ENCODE measurements at regions not wholly inside any gene's neighbourhood (a gene's known extent, or its start where the extent isn't known, plus 50 kb on each side); places are given as distances from the start of the nearest gene placed in this dataset.

DNA sequence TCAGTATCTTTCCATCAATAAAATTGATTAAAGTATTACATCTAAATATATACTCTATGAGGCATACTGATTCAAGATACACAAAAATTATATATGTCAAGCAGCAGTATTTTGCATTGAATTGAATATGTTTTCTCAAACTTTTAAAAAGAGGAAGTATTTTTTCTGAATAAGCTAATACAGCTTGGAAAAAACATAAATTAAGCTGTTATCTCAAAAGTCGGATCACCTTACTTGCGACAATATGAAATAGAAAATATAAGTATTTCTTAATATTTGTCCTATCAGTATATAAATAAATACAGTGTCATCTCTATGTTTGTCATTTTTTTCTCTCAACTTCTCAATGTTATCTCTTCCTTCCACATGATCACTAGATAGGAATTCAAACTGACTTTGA, 139.3 kb downstream of the MBL2 start:
- H3K4me1 ChIP-seq (ENCODE audit: insufficient read depth, low read length) = no peaks in the 10 kb centered on the region
- H3K27me3 ChIP-seq (ENCODE audit: insufficient read depth, low read length) = no peaks in the 10 kb centered on the region
- no peak overlapping the region for H3K4me2 ChIP-seq (ENCODE audit: low read length)
- Mint-ChIP-seq H3K27ac (ENCODE audit: unreplicated experiment) (no peak overlapping the region), H3K36me3 (ENCODE audit: low read depth, unreplicated experiment) (no peaks in the 10 kb centered on the region), H3K4me1 (ENCODE audit: low read depth, unreplicated experiment) (peaks cover 3% of the 10 kb centered on the region), H3K27me3 (ENCODE audit: low read depth, unreplicated experiment) (no peaks in the 10 kb centered on the region), H3K9me3 (ENCODE audit: unreplicated experiment) (no peaks in the 10 kb centered on the region), H3K4me3 (ENCODE audit: unreplicated experiment) (no peak overlapping the region)
- H3K27ac ChIP-seq (ENCODE audit: low read depth, low read length) = no peak overlapping the region
- H3K4me3 ChIP-seq (ENCODE audit: insufficient read depth, low read depth, low read length) = no peak overlapping the region
- no peak overlapping the region for H2AFZ ChIP-seq (ENCODE audit: low read depth, low read length)
- H3K79me2 ChIP-seq (ENCODE audit: insufficient read depth, low read length) = no peaks in the 10 kb centered on the region
- FAIRE-seq (no peak), DNase-seq (ENCODE audit: low read depth) (no peak)
- no peaks in the 10 kb centered on the region for H3K9me3 ChIP-seq (ENCODE audit: insufficient read depth, low read depth, low read length)
- TF ChIP-seq, protein P1, sequence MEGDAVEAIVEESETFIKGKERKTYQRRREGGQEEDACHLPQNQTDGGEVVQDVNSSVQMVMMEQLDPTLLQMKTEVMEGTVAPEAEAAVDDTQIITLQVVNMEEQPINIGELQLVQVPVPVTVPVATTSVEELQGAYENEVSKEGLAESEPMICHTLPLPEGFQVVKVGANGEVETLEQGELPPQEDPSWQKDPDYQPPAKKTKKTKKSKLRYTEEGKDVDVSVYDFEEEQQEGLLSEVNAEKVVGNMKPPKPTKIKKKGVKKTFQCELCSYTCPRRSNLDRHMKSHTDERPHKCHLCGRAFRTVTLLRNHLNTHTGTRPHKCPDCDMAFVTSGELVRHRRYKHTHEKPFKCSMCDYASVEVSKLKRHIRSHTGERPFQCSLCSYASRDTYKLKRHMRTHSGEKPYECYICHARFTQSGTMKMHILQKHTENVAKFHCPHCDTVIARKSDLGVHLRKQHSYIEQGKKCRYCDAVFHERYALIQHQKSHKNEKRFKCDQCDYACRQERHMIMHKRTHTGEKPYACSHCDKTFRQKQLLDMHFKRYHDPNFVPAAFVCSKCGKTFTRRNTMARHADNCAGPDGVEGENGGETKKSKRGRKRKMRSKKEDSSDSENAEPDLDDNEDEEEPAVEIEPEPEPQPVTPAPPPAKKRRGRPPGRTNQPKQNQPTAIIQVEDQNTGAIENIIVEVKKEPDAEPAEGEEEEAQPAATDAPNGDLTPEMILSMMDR (IDR thresholded peaks at IDR 0.05; ENCODE audit: insufficient read depth, low read depth, low read length) = no peak
- TF ChIP-seq EZH2 (IDR thresholded peaks at IDR 0.05; ENCODE audit: insufficient read depth, low read length) = no peak
- H4K20me1 ChIP-seq (ENCODE audit: insufficient read depth, low read length) = no peaks in the 10 kb centered on the region
- H3K36me3 ChIP-seq (ENCODE audit: insufficient read depth, low read length) = no peaks in the 10 kb centered on the region
- H3K9ac ChIP-seq (ENCODE audit: low read length) = no peak overlapping the region

DNA sequence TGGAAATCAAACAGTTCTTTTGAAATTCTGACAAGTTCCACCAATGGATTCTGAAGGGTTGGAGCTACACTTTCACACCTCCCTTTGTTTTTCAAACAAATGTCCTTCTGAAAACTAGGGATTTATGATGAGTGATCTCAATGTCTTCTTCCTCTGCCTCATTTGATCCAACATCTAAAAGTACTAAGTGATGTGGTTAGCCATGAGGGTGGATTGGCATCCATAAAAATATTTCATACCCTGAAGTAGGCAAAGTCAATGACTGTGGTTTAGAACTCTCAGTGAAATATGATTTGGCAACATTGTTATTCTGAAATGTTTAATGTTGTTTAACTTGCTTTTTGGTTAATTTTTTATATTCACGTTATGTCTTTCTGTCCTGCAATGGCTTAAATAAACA, 136.9 kb downstream of the MBL2 start:
- Histone ChIP-seq H3K4me2 (ENCODE audit: low read length) (no peak overlapping the region), H3K9me3 (ENCODE audit: insufficient read depth, low read depth, low read length) (no peaks in the 10 kb centered on the region), H3K27ac (ENCODE audit: low read depth, low read length) (no peak overlapping the region), H3K79me2 (ENCODE audit: insufficient read depth, low read length) (no peaks in the 10 kb centered on the region), H2AFZ (ENCODE audit: low read depth, low read length) (no peak overlapping the region), H3K9ac (ENCODE audit: low read length) (no peak overlapping the region), H3K4me1 (ENCODE audit: insufficient read depth, low read length) (no peaks in the 10 kb centered on the region), H4K20me1 (ENCODE audit: insufficient read depth, low read length) (no peaks in the 10 kb centered on the region), H3K4me3 (ENCODE audit: insufficient read depth, low read depth, low read length) (no peak overlapping the region), H3K27me3 (ENCODE audit: insufficient read depth, low read length) (no peaks in the 10 kb centered on the region), H3K36me3 (ENCODE audit: insufficient read depth, low read length) (no peaks in the 10 kb centered on the region)
- H3K4me3 Mint-ChIP-seq (ENCODE audit: unreplicated experiment) = no peak overlapping the region
- peaks cover 3% of the 10 kb centered on the region for H3K4me1 Mint-ChIP-seq (ENCODE audit: low read depth, unreplicated experiment)
- no peaks in the 10 kb centered on the region for H3K27me3 Mint-ChIP-seq (ENCODE audit: low read depth, unreplicated experiment)
- DNase-seq (ENCODE audit: low read depth) (no peak), FAIRE-seq (peak; percentile 62)
- no peak for TF ChIP-seq EZH2 (IDR thresholded peaks at IDR 0.05; ENCODE audit: insufficient read depth, low read length)
- TF ChIP-seq, protein P1 (IDR thresholded peaks at IDR 0.05; ENCODE audit: insufficient read depth, low read depth, low read length) = no peak
- H3K9me3 Mint-ChIP-seq (ENCODE audit: unreplicated experiment) = no peaks in the 10 kb centered on the region
- H3K27ac Mint-ChIP-seq (ENCODE audit: unreplicated experiment) = no peak overlapping the region
- no peaks in the 10 kb centered on the region for H3K36me3 Mint-ChIP-seq (ENCODE audit: low read depth, unreplicated experiment)

DNA sequence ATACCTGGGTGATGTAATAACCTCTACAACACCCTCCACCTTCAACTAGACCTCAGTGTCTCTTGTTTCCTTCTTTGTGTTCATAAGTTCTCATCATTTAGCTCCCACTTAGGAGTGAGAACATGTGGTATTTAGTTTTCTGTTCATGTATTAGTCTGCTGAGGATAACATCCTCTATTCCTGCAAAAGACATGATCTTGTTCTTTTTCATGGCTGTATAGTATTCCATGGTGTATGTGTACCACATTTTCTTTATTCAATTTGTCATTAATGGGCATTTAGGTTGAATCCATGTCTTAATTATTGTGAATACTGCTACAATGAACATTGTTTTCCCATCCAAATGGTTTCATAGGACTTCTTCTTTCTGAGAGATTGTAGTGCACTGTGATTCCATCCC, 135.7 kb downstream of the MBL2 start:
- Mint-ChIP-seq H3K9me3 (ENCODE audit: unreplicated experiment) (no peaks in the 10 kb centered on the region), H3K36me3 (ENCODE audit: low read depth, unreplicated experiment) (no peaks in the 10 kb centered on the region), H3K4me1 (ENCODE audit: low read depth, unreplicated experiment) (peaks cover 3% of the 10 kb centered on the region), H3K4me3 (ENCODE audit: unreplicated experiment) (no peak overlapping the region), H3K27me3 (ENCODE audit: low read depth, unreplicated experiment) (no peaks in the 10 kb centered on the region), H3K27ac (ENCODE audit: unreplicated experiment) (no peak overlapping the region)
- no peaks in the 10 kb centered on the region for H3K27me3 ChIP-seq (ENCODE audit: insufficient read depth, low read length)
- no peak overlapping the region for H3K9ac ChIP-seq (ENCODE audit: low read length)
- no peaks in the 10 kb centered on the region for H3K4me1 ChIP-seq (ENCODE audit: insufficient read depth, low read length)
- H3K36me3 ChIP-seq (ENCODE audit: insufficient read depth, low read length) = no peaks in the 10 kb centered on the region
- no peaks in the 10 kb centered on the region for H3K79me2 ChIP-seq (ENCODE audit: insufficient read depth, low read length)
- H3K27ac ChIP-seq (ENCODE audit: low read depth, low read length) = no peak overlapping the region
- no peak for TF ChIP-seq EZH2 (IDR thresholded peaks at IDR 0.05; ENCODE audit: insufficient read depth, low read length)
- TF ChIP-seq, protein P1 (IDR thresholded peaks at IDR 0.05; ENCODE audit: insufficient read depth, low read depth, low read length) = no peak
- no peak overlapping the region for H3K4me2 ChIP-seq (ENCODE audit: low read length)
- H3K9me3 ChIP-seq (ENCODE audit: insufficient read depth, low read depth, low read length) = no peaks in the 10 kb centered on the region
- no peak for FAIRE-seq
- no peak overlapping the region for H2AFZ ChIP-seq (ENCODE audit: low read depth, low read length)
- DNase-seq (ENCODE audit: low read depth) = no peak
- no peaks in the 10 kb centered on the region for H4K20me1 ChIP-seq (ENCODE audit: insufficient read depth, low read length)
- no peak overlapping the region for H3K4me3 ChIP-seq (ENCODE audit: insufficient read depth, low read depth, low read length)

Data from astrocyte (in vitro differentiated cells and primary cell).